Sigmoid colon (tissue), 6 donors: ENCODE measurements at regions not wholly inside any gene's neighbourhood (a gene's known extent, or its start where the extent isn't known, plus 50 kb on each side); places are given as distances from the start of the nearest gene placed in this dataset.
A peak's percentile ranks its signal among the peaks of the same experiment; 100 is the strongest.

Experiments used
- DNase-seq: peaks from one replicate; pipeline ENCODE4 v3.0.0-alpha.2; 2019
- H3K27ac ChIP-seq, 4 donors: fragments of 200-600 bp; sonication (generic); one replicate each; pipeline ENCODE4 v1.5.1; 2016 to 2019; ENCODE audit warnings: mild to moderate bottlenecking in 1 of 4
- H3K27me3 ChIP-seq, 3 donors: fragments of 200-600 bp; sonication (generic); one replicate each; pipeline ENCODE4 v1.5.1; 2019; ENCODE audit warnings: mild to moderate bottlenecking in 1 of 3
- H3K36me3 ChIP-seq, 4 donors: fragments of 200-600 bp; sonication (generic); one replicate each; pipeline ENCODE4 v1.5.1; 2016 to 2019
- H3K4me1 ChIP-seq, 4 donors: fragments of 200-600 bp; sonication (generic); one replicate each; pipeline ENCODE4 v1.5.1; 2017 to 2019
- H3K4me3 ChIP-seq, 4 donors: fragments of 200-600 bp; sonication (generic); one replicate each; pipeline ENCODE4 v1.5.1; 2017 to 2019; ENCODE audit warnings: mild to moderate bottlenecking in 2 of 4, moderate library complexity in 1 of 4
- H3K9me3 ChIP-seq, 4 donors: fragments of 200-600 bp in 3 of 4; sonication (generic) in 3 of 4; one replicate each; pipeline versions ENCODE4 v1.5.1 to v1.6.1; 2013 to 2019
- EP300 ChIP-seq, 4 donors: sonication (generic); formaldehyde crosslinking; IDR thresholded peaks; one replicate each; pipeline ENCODE4 v1.6.1; 2017; ENCODE audit warnings: antibody characterized with exemption in 4 of 4
- POLR2A ChIP-seq, 2 donors: fragments of 450-650 bp; IDR thresholded peaks; one replicate each; pipeline ENCODE4 v1.6.1; 2016; ENCODE audit warnings: antibody characterized with exemption in 2 of 2, mild to moderate bottlenecking in 2 of 2, moderate library complexity in 2 of 2
- POLR2AphosphoS5 ChIP-seq, 4 donors: sonication (generic); formaldehyde crosslinking; IDR thresholded peaks; one replicate each; pipeline ENCODE4 v1.6.1; 2017; ENCODE audit warnings: antibody characterized with exemption in 4 of 4
- WGBS, 2 donors: extraction: QIAGEN DNeasy Blood & Tissue Kit; methylation state at CpG; one replicate each; pipeline ENCODE4 v1.1.7; 2013; 5-methylcytosine and 5-hydroxymethylcytosine counted together
- intact Hi-C: fragments of 100-400 bp; cut with DNase I; formaldehyde crosslinking; loops from one replicate; pipeline ENCODE4 v1.15.1; 2023
- TF ChIP-seq, protein P1 (sequence below), 4 experiments: fragments of 450-650 bp in 3 of 4; fragments of 200-600 bp in 1 of 4; IDR thresholded peaks; one replicate each; pipeline ENCODE4 v1.5.1; 2016 to 2019; ENCODE audit warnings: antibody characterized with exemption in 4 of 4, mild to moderate bottlenecking in 3 of 4, moderate library complexity in 2 of 4
- donor health status: healthy with polysubstance abuse.
- donor health status: healthy.

DNA sequence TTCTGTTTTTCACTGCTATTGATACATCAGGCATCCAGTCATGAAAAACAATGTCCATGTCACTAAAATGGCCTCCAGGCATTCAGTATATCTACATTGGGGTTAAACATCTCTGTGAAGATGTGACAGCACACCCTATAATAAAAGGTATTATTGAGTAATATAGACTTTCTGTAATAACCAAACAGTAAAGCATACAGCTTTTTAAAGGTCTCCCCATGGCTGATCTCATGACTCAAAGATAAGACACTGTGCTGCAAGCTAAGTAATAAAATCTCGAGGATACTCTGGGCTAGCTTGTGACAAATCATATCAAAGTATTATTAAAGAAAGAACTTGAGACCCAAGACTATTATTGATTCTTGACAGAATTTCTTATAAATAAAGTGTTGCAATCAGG lies 613.1 kb upstream of the PKN2 start:
- intact Hi-C loops = no loop called here
- TF ChIP-seq, protein P1, sequence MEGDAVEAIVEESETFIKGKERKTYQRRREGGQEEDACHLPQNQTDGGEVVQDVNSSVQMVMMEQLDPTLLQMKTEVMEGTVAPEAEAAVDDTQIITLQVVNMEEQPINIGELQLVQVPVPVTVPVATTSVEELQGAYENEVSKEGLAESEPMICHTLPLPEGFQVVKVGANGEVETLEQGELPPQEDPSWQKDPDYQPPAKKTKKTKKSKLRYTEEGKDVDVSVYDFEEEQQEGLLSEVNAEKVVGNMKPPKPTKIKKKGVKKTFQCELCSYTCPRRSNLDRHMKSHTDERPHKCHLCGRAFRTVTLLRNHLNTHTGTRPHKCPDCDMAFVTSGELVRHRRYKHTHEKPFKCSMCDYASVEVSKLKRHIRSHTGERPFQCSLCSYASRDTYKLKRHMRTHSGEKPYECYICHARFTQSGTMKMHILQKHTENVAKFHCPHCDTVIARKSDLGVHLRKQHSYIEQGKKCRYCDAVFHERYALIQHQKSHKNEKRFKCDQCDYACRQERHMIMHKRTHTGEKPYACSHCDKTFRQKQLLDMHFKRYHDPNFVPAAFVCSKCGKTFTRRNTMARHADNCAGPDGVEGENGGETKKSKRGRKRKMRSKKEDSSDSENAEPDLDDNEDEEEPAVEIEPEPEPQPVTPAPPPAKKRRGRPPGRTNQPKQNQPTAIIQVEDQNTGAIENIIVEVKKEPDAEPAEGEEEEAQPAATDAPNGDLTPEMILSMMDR (IDR thresholded peaks at IDR 0.05) = no peak
- TF ChIP-seq EP300 (IDR thresholded peaks at IDR 0.05) = no peak
- no peak for TF ChIP-seq POLR2AphosphoS5 (IDR thresholded peaks at IDR 0.05)
- TF ChIP-seq POLR2A (IDR thresholded peaks at IDR 0.05) = no peak
- no peak overlapping the region for H3K27ac ChIP-seq
- no peak for DNase-seq
- WGBS, 2 donors = 26 to 58% methylated on average over 1 of the region's 1 CpG
- no peaks in the 10 kb centered on the region for H3K36me3 ChIP-seq
- H3K9me3 ChIP-seq = no peaks in the 10 kb centered on the region
- H3K27me3 ChIP-seq = no peaks in the 10 kb centered on the region
- H3K4me3 ChIP-seq = no peak overlapping the region
- no peaks in the 10 kb centered on the region for H3K4me1 ChIP-seq

DNA sequence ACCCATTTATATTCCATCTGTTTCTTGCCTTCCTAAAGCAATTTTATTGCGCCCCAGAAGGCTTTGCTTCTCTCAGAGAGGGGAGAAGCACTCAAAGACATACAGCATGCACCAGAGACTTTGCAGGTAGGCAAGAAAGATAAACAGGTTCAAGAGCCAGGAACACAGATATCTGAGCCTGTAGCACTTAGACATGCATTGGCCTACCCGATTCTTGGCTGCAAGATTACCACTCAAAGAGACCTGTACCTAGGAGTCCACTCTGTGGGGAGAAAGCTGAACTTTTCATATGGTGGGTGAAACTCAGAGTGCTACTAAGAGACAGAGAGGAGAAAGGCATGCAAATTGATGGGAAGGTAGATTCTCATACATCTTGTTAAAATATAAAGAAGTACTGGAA lies 609.4 kb upstream of the PKN2 start:
- 95 to 97% methylated on average over 2 of the region's 2 CpGs for WGBS, 2 donors
- H3K36me3 ChIP-seq = no peaks in the 10 kb centered on the region
- no peak for DNase-seq
- intact Hi-C loops = no loop called here
- H3K27me3 ChIP-seq = no peaks in the 10 kb centered on the region
- no peaks in the 10 kb centered on the region for H3K9me3 ChIP-seq
- H3K4me3 ChIP-seq = no peak overlapping the region
- H3K4me1 ChIP-seq = no peaks in the 10 kb centered on the region
- no peak overlapping the region for H3K27ac ChIP-seq
- TF ChIP-seq, protein P1 (IDR thresholded peaks at IDR 0.05) = no peak
- TF ChIP-seq POLR2A (IDR thresholded peaks at IDR 0.05) (no peak), EP300 (IDR thresholded peaks at IDR 0.05) (no peak), POLR2AphosphoS5 (IDR thresholded peaks at IDR 0.05) (no peak)

DNA sequence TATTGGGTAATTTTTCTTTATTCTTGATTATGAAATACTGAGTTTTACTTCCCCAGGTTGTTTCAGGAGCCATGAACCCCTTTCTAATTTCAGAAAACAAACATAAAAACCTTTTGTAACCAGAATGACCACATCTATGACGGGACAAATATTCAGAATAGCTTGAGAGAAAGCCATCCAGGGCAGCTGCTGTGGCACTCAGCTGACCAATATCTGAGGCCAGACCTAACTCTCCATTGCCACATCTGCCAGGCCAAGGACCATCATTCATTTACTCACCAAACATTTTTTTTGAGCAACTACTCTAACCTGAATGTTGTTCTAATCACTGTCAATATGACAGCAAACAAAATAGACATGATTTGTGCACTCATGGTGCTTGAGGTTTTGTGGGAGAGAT lies 608.3 kb upstream of the PKN2 start:
- Histone ChIP-seq H3K27ac (no peak overlapping the region), H3K36me3 (no peaks in the 10 kb centered on the region), H3K9me3 (no peaks in the 10 kb centered on the region), H3K4me1 (no peaks in the 10 kb centered on the region), H3K4me3 (no peak overlapping the region), H3K27me3 (no peaks in the 10 kb centered on the region)
- WGBS, 2 donors = 84 to 89% methylated on average over 1 of the region's 1 CpG
- no peak for TF ChIP-seq EP300 (IDR thresholded peaks at IDR 0.05)
- intact Hi-C loops = no loop called here
- DNase-seq = no peak

DNA sequence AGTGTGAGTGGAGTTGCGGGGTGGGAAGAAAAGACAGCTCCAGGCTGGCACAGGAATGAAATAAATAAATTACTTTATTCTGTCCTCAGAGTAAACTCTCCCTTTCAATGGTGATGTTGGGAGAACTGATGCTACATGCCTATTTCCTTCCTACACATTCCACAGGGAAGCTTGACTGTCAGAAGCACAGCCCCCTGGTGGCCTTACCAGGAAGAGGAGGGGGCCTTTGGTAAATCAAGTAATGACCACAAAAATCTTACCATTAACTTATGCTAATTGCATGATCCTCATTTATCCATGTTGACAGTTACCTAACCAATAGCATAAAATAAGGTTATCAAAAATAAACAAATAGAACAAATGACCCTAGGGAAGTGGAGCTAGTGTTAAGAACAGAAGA lies 605.0 kb upstream of the PKN2 start:
- TF ChIP-seq POLR2A (IDR thresholded peaks at IDR 0.05) = no peak
- TF ChIP-seq, protein P1 (IDR thresholded peaks at IDR 0.05) = peak in 1 of 4 experiments; percentile 14
- intact Hi-C loops = no loop called here

DNA sequence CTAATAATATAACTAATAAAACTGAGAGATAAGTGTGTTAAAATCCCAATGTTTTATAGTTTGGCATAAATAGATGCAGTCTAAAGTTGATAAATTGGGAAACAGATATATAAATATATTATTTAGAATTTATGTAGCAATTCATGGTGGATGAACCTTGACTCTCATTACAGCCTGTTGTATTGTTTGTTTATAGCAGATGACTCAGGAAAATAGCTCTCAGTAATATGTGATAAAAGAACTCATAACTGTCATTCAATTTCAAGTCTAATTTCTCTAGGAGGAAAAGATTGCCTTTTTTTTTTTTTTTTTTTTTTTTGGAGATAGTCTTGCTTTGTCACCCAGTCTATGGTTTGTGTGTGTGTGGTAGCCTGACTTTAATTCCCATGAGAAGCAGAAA lies 603.2 kb upstream of the PKN2 start:
- H3K36me3 ChIP-seq = no peaks in the 10 kb centered on the region
- H3K4me1 ChIP-seq = no peaks in the 10 kb centered on the region
- no peak overlapping the region for H3K4me3 ChIP-seq
- TF ChIP-seq, protein P1 (IDR thresholded peaks at IDR 0.05) = no peak
- intact Hi-C loops = no loop called here
- H3K9me3 ChIP-seq = no peaks in the 10 kb centered on the region
- no peaks in the 10 kb centered on the region for H3K27me3 ChIP-seq
- DNase-seq = no peak
- no peak overlapping the region for H3K27ac ChIP-seq

More for the DNA sequence above, 605.0 kb upstream of the PKN2 start:
- H3K36me3 ChIP-seq = no peaks in the 10 kb centered on the region
- no peaks in the 10 kb centered on the region for H3K4me1 ChIP-seq
- H3K4me3 ChIP-seq = no peak overlapping the region
- 93 to 95% methylated on average over 1 of the region's 1 CpG for WGBS, 2 donors
- DNase-seq = no peak
- H3K9me3 ChIP-seq = no peaks in the 10 kb centered on the region
- H3K27me3 ChIP-seq = no peaks in the 10 kb centered on the region
- no peak overlapping the region for H3K27ac ChIP-seq
